ENCODE measurements at regions not wholly inside any gene's neighbourhood (a gene's known extent, or its start where the extent isn't known, plus 50 kb on each side); places are given as distances from the start of the nearest gene placed in this dataset.

GRCh38 chr1:74842726-74843125 lies 109.8 kb downstream of the TYW3 start:
- TF ChIP-seq CTCF (IDR thresholded peaks at IDR 0.05) (no peak), POLR2A (IDR thresholded peaks at IDR 0.05) (no peak)
- 65 to 80% (median 73%) methylated on average over 3 of the region's 3 CpGs for WGBS, 4 donors
- intact Hi-C loops (cut with DNase I): no loop called here
- ATAC-seq: no peak
- Histone ChIP-seq H3K27me3 (no peaks in the 10 kb centered on the region), H3K4me1 (no peaks in the 10 kb centered on the region), H3K9me3 (peaks cover 0 to 8% (median 0%) of the 10 kb centered on the region in 12 donors), H3K27ac (no peak overlapping the region), H3K36me3 (no peaks in the 10 kb centered on the region), H3K4me3 (no peak overlapping the region)
- no peak for DNase-seq

- DNase-seq (no peak), ATAC-seq (no peak)
- 56 to 85% (median 75%) methylated on average over 3 of the region's 3 CpGs for WGBS, 4 donors
- TF ChIP-seq POLR2A (IDR thresholded peaks at IDR 0.05): no peak
- no peak for TF ChIP-seq CTCF (IDR thresholded peaks at IDR 0.05)
- intact Hi-C loops (cut with DNase I): no loop called here
- H3K4me3 ChIP-seq: no peak overlapping the region
- H3K4me1 ChIP-seq: no peaks in the 10 kb centered on the region
- no peaks in the 10 kb centered on the region for H3K27me3 ChIP-seq
- peaks cover 0 to 8% (median 0%) of the 10 kb centered on the region in 12 donors for H3K9me3 ChIP-seq
- no peak overlapping the region for H3K27ac ChIP-seq
- no peaks in the 10 kb centered on the region for H3K36me3 ChIP-seq
These were observed 114.8 kb downstream of the TYW3 start for GRCh38 chr1:74847715-74848114.

- TF ChIP-seq POLR2A (IDR thresholded peaks at IDR 0.05) (no peak), CTCF (IDR thresholded peaks at IDR 0.05) (no peak)
- DNase-seq: no peak
- Histone ChIP-seq H3K9me3 (no peaks in the 10 kb centered on the region), H3K4me3 (no peak overlapping the region), H3K27ac (no peak overlapping the region), H3K36me3 (no peaks in the 10 kb centered on the region), H3K27me3 (no peaks in the 10 kb centered on the region), H3K4me1 (no peaks in the 10 kb centered on the region)
- ATAC-seq: no peak
- intact Hi-C loops (cut with DNase I): loop anchor here in 1 of 10 donors (10.0 kb wide), 1 partner anchor 61 kb away; no protein-coding TSS in a partner anchor
- 71 to 81% (median 77%) methylated on average over 3 of the region's 3 CpGs for WGBS, 4 donors
These were observed 120.8 kb downstream of the TYW3 start for GRCh38 chr1:74853756-74854155.

GRCh38 chr1:74856174-74856573 lies 123.2 kb downstream of the TYW3 start:
- 62 to 66% (median 64%) methylated on average over 1 of the region's 1 CpG for WGBS, 4 donors
- Histone ChIP-seq H3K27me3 (no peaks in the 10 kb centered on the region), H3K36me3 (no peaks in the 10 kb centered on the region), H3K4me3 (no peak overlapping the region), H3K4me1 (no peaks in the 10 kb centered on the region), H3K9me3 (no peaks in the 10 kb centered on the region), H3K27ac (no peak overlapping the region)
- no peak for ATAC-seq
- no peak for TF ChIP-seq CTCF (IDR thresholded peaks at IDR 0.05)
- TF ChIP-seq POLR2A (IDR thresholded peaks at IDR 0.05): no peak
- DNase-seq: no peak
- intact Hi-C loops (cut with DNase I): loop anchor here in 1 of 10 donors (10.0 kb wide), 1 partner anchor 59 kb away; no protein-coding TSS in a partner anchor
